IPS-18a (cell line): ENCODE measurements at regions not wholly inside any gene's neighbourhood (a gene's known extent, or its start where the extent isn't known, plus 50 kb on each side); places are given as distances from the start of the nearest gene placed in this dataset.
"Not testable (repeated sequence)": the region's sequence is repeated elsewhere in the genome, so short reads cannot be mapped to it uniquely, and the experiment has no call there.

Experiments used
- H3K27ac ChIP-seq: one replicate; pipeline ENCODE4 v1.5.1; 2013; ENCODE audit warnings: low read length
- H3K27me3 ChIP-seq: one replicate; pipeline ENCODE4 v1.6.1; 2013; ENCODE audit warnings: mild to moderate bottlenecking, low read length; ENCODE audit not compliant: control insufficient read depth, insufficient read depth
- H3K36me3 ChIP-seq: one replicate; pipeline ENCODE4 v1.6.1; 2013; ENCODE audit warnings: low read depth, low read length; ENCODE audit not compliant: control insufficient read depth
- H3K4me1 ChIP-seq: one replicate; pipeline ENCODE4 v1.6.1; 2013; ENCODE audit warnings: low read depth, low read length; ENCODE audit not compliant: control insufficient read depth
- H3K4me3 ChIP-seq: one replicate; pipeline ENCODE4 v1.5.1; 2013; ENCODE audit warnings: low read length
- H3K9ac ChIP-seq: one replicate; pipeline ENCODE4 v1.6.1; 2013; ENCODE audit warnings: mild to moderate bottlenecking, low read length, moderate library complexity
- H3K9me3 ChIP-seq: one replicate; pipeline ENCODE4 v1.6.1; 2013; ENCODE audit warnings: low read depth, low read length; ENCODE audit not compliant: control insufficient read depth

DNA sequence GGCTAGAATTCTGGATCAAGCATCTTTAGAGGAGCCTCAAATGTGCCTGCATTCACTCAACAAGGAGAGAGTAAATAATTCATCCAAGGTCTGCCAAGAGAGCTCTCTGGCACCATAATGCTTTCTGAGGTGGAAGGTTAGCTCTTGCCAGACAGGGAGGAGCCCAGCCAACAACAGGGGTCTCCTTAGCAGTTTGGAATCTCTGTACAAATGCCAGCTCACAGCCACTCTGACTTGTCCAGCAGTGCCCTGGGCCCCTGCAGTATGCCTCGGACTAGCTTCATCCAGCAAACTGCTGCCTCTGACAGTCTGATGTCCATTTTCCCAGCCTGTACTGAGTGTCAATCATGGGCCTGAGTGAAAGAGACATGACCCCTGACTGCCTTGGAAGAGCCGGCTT lies 127.2 kb upstream of the SLC44A1 start:
- Histone ChIP-seq H3K4me3 (no peak overlapping the region), H3K9me3 (no peaks in the 10 kb centered on the region), H3K9ac (no peak overlapping the region), H3K27ac (no peak overlapping the region), H3K4me1 (peaks cover 6% of the 10 kb centered on the region), H3K27me3 (no peaks in the 10 kb centered on the region), H3K36me3 (no peaks in the 10 kb centered on the region)

DNA sequence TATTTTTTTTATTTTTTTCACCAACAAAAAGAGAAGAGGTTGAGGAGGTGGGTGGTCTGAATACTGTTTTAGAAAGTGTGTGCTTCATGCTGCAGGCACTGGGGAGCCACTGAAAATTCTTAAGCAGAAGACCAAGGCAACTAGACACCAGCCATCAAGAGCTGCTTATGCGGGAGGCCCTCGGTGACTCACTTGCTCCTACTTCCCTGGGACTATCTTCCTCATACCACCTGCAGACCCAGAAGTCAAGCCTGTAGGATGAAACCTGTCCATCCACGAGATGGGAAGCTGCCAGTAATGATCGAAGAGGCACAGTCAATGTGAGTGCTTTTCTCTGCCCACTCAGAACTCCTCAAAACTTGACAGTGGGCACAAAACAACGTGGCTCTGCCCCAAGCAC lies 125.8 kb upstream of the SLC44A1 start:
- no peak overlapping the region for H3K27ac ChIP-seq

DNA sequence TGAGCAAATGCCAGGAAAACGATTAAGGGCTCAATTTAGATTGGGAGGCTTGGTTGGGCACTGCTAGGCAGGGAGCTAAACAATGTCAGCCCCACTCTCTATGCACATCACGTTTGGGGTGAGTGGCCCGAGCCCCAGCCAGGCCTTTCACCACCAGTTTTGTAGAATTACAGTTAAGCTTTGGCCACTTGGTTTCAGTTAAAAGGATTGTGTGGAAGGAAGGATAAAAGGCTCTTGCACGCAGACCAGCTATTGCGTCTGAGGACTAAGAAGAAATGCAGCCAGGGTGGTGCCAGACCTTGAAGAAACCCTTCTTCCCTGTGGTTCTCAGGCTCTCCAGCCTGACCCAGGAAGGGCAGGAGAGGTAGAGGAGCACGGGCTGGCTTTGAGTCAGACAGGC lies 125.3 kb upstream of the SLC44A1 start:
- H3K27ac ChIP-seq: no peak overlapping the region
- H3K9ac ChIP-seq: no peak overlapping the region
- H3K9me3 ChIP-seq: no peaks in the 10 kb centered on the region
- no peak overlapping the region for H3K4me3 ChIP-seq
- peaks cover 6% of the 10 kb centered on the region for H3K4me1 ChIP-seq
- no peaks in the 10 kb centered on the region for H3K36me3 ChIP-seq
- H3K27me3 ChIP-seq: no peaks in the 10 kb centered on the region

More for the DNA sequence above, 125.8 kb upstream of the SLC44A1 start:
- Histone ChIP-seq H3K9ac (no peak overlapping the region), H3K27me3 (no peaks in the 10 kb centered on the region), H3K9me3 (no peaks in the 10 kb centered on the region), H3K4me3 (no peak overlapping the region), H3K4me1 (peaks cover 6% of the 10 kb centered on the region), H3K36me3 (no peaks in the 10 kb centered on the region)

DNA sequence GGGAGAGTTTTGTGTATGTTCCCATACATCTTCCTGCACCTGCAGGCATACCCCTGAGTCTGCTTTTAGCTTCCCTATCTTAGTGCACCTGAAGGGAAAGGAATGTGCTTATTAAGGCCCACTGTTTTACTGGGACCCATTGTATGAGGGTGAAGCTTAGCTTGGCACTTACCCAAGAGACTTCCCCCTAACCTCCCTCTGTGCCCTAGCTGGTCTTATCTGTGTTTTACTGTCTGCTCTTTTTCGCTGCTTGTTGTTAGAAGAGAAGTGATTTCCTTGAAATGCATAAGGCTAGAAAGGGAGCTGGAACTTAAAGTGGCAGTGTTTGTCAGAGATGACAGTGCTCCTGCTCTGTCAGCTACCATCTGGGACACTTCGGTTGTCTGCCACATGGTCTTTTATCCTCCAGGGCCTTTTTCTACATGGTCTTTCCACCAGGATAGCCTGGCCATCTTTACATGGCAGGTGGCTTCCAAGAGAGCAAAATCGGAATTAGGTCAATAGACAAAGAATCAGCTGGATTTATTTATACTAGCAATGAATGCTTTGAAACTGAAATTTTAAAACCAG lies 122.5 kb upstream of the SLC44A1 start:
- Histone ChIP-seq H3K36me3 (no peaks in the 10 kb centered on the region), H3K4me3 (no peak overlapping the region), H3K9ac (no peak overlapping the region), H3K9me3 (no peaks in the 10 kb centered on the region), H3K4me1 (no peaks in the 10 kb centered on the region), H3K27me3 (no peaks in the 10 kb centered on the region), H3K27ac (no peak overlapping the region)

DNA sequence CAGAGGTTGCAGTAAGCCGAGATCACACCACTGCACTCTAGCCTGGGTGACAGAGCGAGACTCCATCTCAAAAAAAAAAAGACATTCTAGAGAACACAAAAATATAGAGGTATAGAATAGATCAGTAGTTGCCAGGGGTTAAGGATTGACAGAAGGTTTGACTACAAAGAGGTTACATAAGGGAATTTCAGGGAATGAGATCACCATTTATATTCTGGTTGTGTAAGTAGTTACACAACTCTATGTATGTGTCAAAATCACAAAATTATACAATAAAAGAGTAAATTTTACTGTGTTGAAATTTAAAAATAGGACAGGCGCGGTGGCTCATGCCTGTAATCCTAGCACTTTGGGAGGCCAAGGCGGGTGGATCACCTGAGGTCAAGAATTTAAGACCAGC lies 119.9 kb upstream of the SLC44A1 start:
- not testable (repeated sequence) for H3K36me3 ChIP-seq, H3K27ac ChIP-seq, H3K4me3 ChIP-seq, H3K9ac ChIP-seq, H3K9me3 ChIP-seq, H3K4me1 ChIP-seq, H3K27me3 ChIP-seq

DNA sequence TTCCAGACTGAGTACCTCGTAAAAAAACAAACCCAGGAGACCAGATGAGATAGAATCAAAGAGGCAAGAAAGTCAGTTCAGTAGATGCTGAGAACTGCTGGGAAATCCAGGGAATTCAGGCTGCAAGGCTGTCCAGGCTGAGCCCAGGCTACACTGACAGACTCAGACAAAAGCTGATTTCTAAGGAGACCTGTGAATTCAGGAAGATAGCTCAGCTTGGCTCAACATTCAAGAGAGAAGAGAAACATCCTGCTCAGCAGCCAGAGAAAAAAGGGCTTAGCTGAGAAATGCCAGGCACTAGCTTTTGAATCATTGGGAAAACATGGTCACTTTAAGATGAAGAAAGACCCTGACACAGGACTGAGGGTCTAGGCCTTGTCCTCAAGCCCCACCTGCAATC lies 118.2 kb upstream of the SLC44A1 start:
- Histone ChIP-seq H3K36me3 (no peaks in the 10 kb centered on the region), H3K9ac (no peak overlapping the region), H3K27ac (no peak overlapping the region), H3K27me3 (no peaks in the 10 kb centered on the region), H3K4me3 (no peak overlapping the region), H3K9me3 (no peaks in the 10 kb centered on the region), H3K4me1 (no peaks in the 10 kb centered on the region)

DNA sequence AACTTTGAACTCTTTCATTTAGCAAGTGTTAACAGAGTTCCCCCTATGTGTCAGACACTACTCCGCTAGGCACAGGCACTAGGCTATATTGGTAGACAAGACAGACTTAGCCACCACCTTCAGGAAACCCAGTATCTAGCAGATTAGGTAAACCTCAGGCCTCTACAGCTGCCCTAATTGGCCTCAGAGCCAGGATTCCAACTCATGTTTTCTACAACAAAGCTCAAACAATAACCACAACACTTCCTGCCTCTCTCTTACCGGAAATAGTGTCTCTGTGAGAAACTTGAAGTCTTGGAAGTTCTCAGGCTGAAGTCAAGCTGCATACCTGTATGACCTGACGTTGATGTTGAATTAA lies 116.6 kb upstream of the SLC44A1 start:
- no peak overlapping the region for H3K4me3 ChIP-seq
- no peaks in the 10 kb centered on the region for H3K9me3 ChIP-seq
- H3K9ac ChIP-seq: no peak overlapping the region
- H3K4me1 ChIP-seq: no peaks in the 10 kb centered on the region
- H3K27me3 ChIP-seq: no peaks in the 10 kb centered on the region
- H3K36me3 ChIP-seq: no peaks in the 10 kb centered on the region
- H3K27ac ChIP-seq: no peak overlapping the region

DNA sequence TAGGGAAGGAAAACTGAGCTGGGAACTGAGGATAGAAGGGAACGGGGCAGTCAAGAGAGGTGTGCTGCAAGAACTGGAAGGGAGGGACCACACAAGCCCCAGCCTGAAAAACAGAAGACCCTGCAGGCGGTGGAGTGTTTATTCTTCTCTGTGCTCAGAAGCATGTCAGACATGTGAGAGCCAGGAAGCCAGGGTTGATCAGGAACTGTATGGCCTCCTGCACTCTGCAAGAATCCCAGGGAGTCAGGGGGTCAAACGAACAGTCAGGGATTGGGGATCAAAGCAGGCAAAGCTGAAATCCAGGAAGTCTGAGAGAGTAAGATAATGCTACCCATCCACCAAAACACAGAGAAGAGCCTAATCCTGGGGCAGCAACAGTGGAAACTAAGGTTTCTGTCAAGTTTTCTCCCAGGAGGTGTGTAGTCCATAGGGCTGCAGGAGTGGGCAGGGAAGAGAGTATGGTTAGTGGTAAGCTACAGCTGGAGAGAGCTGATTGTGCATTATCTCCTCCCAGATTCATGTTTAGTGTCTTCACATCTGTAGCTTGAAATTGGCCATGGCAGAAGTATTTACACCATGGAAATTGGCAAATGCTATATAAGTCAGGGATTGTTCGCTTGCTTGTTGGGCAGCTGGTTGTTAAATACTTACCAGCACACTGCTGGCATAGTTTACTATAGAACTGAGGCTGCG lies 115.4 kb upstream of the SLC44A1 start:
- Histone ChIP-seq H3K36me3 (no peaks in the 10 kb centered on the region), H3K4me3 (no peak overlapping the region), H3K27me3 (no peaks in the 10 kb centered on the region), H3K9ac (no peak overlapping the region), H3K27ac (no peak overlapping the region), H3K4me1 (no peaks in the 10 kb centered on the region), H3K9me3 (no peaks in the 10 kb centered on the region)

DNA sequence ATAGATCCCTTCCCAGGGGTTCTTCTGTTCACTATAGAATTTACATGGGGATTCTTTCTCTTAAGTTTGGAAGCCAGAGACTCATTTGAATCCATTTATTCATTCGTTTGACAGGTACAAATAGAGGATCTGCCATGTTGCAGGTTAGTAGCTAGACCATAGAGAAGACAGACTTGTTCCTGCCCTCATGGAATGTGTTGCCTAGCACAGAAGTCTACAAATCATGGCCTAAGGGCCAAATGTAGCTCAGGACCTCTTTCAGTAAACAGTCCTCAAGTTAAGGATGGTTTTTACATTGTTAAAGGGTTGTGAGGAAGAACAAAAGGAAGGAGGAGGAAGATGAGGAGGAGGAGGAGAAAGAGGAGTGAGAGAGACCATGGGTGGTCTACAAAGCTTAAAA lies 114.7 kb upstream of the SLC44A1 start:
- Histone ChIP-seq H3K36me3 (no peaks in the 10 kb centered on the region), H3K9me3 (no peaks in the 10 kb centered on the region), H3K27me3 (no peaks in the 10 kb centered on the region), H3K4me3 (no peak overlapping the region), H3K4me1 (no peaks in the 10 kb centered on the region), H3K9ac (no peak overlapping the region), H3K27ac (no peak overlapping the region)

DNA sequence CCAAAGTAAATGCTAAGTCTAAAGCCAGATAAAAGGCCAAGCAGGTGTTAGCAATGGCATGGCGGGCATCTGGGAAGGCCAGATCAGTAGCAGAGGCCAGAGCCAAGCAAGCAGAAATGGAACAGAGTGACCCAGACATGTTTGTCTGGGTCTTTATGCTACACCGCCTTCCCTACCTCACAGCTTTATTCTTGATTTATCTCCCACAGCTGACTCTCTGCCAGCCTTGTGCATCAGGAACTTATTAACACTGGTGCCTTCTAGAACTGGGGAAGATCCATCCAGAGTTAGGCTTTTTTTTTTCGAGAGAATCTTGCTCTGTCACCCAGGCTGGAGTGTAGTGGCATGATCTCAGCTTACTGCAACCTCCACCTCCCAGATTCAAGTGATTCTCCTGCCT lies 112.5 kb upstream of the SLC44A1 start:
- Histone ChIP-seq H3K27me3 (no peaks in the 10 kb centered on the region), H3K9ac (no peak overlapping the region), H3K4me1 (no peaks in the 10 kb centered on the region), H3K4me3 (no peak overlapping the region), H3K9me3 (no peaks in the 10 kb centered on the region), H3K27ac (no peak overlapping the region), H3K36me3 (no peaks in the 10 kb centered on the region)

DNA sequence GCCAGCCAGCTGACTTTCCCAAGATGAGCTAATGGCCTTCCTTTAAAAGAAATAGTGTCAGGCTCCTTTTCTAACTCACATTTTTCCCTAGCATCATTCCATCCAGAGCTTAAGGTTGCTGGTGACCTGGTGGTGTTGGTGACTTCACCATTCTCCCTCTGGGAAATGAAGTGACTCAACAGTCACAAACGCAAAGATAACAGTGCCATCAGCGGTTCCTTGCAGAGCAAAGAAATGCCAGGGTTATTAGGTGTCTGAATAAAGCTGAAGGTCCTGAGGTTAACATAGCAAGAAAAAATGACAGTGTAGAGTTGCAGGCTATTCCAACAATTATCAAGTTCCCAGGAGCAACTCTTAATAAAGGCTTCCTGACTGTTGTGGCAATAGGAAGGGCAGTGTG lies 111.8 kb upstream of the SLC44A1 start:
- H3K9me3 ChIP-seq: no peaks in the 10 kb centered on the region
- no peaks in the 10 kb centered on the region for H3K27me3 ChIP-seq
- no peak overlapping the region for H3K4me3 ChIP-seq
- no peak overlapping the region for H3K27ac ChIP-seq
- H3K9ac ChIP-seq: no peak overlapping the region
- no peaks in the 10 kb centered on the region for H3K36me3 ChIP-seq
- no peaks in the 10 kb centered on the region for H3K4me1 ChIP-seq

DNA sequence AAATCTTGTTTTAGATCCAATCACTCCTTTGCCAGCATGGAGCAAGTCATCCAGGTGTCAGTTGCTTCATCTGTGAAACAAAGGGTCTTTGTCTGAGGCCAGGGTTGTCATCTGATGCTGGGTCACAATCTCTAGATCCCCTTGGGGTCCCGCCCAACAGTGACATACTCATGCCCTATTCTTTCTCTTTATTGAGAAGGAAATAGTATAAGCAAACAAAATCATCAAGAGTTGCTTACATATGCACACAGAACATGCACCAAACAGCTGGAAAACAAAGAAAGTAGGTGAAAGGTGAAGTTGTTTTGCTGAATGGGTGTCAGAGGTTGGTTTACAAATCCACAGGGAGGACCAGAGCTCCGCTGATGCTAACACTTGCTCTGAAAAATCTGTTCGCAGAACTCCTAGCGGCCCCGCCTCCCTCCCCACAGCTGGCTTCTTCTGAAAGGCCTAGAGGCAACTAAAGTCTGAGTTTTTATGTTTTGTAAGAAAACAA lies 106.1 kb upstream of the SLC44A1 start:
- H3K9ac ChIP-seq: no peak overlapping the region
- no peak overlapping the region for H3K4me3 ChIP-seq

More for the DNA sequence above, 106.1 kb upstream of the SLC44A1 start:
- H3K4me1 ChIP-seq: peaks cover 23% of the 10 kb centered on the region
- H3K36me3 ChIP-seq: no peaks in the 10 kb centered on the region
- H3K27ac ChIP-seq: no peak overlapping the region
- peaks cover 3% of the 10 kb centered on the region for H3K27me3 ChIP-seq
- no peaks in the 10 kb centered on the region for H3K9me3 ChIP-seq
